Epithelial cell of proximal tubule (primary cell): ENCODE measurements at regions not wholly inside any gene's neighbourhood (a gene's known extent, or its start where the extent isn't known, plus 50 kb on each side); places are given as distances from the start of the nearest gene placed in this dataset.

ENCODE experiments used
- DNase-seq: peaks from one replicate; pipeline ENCODE4 v3.0.0-alpha.2; 2011; ENCODE audit warnings: low read depth
- H3K4me3 ChIP-seq: 2 replicates; pipeline ENCODE4 v1.5.1; 2011; ENCODE audit warnings: low read depth, mild to moderate bottlenecking, low read length
- TF ChIP-seq, protein P1 (sequence below): conservative IDR thresholded peaks from 2 replicates; pipeline ENCODE4 v1.5.1; 2012; ENCODE audit warnings: low read depth, mild to moderate bottlenecking, low read length

DNA sequence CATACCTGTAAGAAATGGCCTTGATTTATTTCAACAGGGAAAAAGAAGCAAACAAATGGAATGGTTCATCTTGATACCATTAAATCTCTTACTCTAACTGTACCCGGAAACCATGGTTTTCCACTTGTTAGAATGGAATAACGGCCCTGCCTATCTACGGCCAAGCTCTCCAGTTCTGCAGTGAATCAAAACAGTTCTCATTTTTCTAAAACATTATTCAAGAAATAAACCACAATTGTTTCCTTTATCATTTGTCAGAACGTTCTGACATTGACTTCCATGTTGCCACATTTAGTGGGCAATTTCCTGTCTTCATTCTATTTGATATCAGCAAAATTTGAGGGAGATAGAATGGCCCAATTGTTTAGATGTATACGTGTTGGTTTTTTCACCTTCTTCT lies 118.8 kb upstream of the CDH19 start:
- H3K4me3 ChIP-seq, result no peak overlapping the region
- no peak for DNase-seq
- TF ChIP-seq, protein P1, sequence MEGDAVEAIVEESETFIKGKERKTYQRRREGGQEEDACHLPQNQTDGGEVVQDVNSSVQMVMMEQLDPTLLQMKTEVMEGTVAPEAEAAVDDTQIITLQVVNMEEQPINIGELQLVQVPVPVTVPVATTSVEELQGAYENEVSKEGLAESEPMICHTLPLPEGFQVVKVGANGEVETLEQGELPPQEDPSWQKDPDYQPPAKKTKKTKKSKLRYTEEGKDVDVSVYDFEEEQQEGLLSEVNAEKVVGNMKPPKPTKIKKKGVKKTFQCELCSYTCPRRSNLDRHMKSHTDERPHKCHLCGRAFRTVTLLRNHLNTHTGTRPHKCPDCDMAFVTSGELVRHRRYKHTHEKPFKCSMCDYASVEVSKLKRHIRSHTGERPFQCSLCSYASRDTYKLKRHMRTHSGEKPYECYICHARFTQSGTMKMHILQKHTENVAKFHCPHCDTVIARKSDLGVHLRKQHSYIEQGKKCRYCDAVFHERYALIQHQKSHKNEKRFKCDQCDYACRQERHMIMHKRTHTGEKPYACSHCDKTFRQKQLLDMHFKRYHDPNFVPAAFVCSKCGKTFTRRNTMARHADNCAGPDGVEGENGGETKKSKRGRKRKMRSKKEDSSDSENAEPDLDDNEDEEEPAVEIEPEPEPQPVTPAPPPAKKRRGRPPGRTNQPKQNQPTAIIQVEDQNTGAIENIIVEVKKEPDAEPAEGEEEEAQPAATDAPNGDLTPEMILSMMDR, result no peak

GRCh38 chr18:66708646-66709045 lies 104.8 kb upstream of the CDH19 start:
- TF ChIP-seq, protein P1, result no peak
- no peak overlapping the region for H3K4me3 ChIP-seq
- no peak for DNase-seq

- TF ChIP-seq, protein P1, result no peak
- no peak for DNase-seq
- H3K4me3 ChIP-seq, result no peak overlapping the region
Measured at GRCh38 chr18:66707473-66707872, 103.6 kb upstream of the CDH19 start.

GRCh38 chr18:66695281-66695680 lies 91.4 kb upstream of the CDH19 start:
- H3K4me3 ChIP-seq, result no peak overlapping the region
- TF ChIP-seq, protein P1, result no peak
- no peak for DNase-seq

GRCh38 chr18:66694852-66695251 lies 91.0 kb upstream of the CDH19 start:
- TF ChIP-seq, protein P1, result no peak
- no peak overlapping the region for H3K4me3 ChIP-seq
- no peak for DNase-seq

GRCh38 chr18:66687635-66688034 lies 83.7 kb upstream of the CDH19 start:
- TF ChIP-seq, protein P1, result no peak
- no peak for DNase-seq
- H3K4me3 ChIP-seq, result no peak overlapping the region

DNA sequence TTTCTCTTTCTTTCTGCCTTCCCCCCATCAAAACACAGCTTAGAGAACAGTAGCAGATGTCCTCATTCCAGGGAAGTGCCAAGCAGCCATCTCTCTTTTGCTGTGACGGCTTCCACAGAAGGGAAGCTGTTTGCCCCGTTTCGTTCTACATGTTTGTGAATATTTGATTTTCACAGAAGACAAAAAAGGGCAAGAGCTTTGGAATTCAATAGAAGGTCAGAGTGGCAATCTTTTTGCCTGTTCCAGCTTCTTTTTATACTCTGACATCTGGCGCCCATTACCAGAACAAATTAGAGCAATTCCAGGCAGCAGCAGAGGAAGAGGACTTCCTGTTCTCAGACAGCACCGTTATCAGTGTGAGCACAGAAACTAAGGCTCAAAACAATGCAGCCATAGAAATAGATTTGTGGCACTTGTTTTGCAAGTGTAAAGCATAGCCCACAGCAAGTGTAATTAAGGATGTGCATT lies 79.0 kb upstream of the CDH19 start:
- TF ChIP-seq, protein P1, result no peak
- no peak for DNase-seq
- H3K4me3 ChIP-seq, result no peak overlapping the region
